SU-DHL-6 (cell line): ENCODE measurements at regions not wholly inside any gene's neighbourhood (a gene's known extent, or its start where the extent isn't known, plus 50 kb on each side); places are given as distances from the start of the nearest gene placed in this dataset.

Source experiments
- EZH2phosphoT487 ChIP-seq: fragments of 200-600 bp; sonication (generic), shearing (Covaris generic); conservative IDR thresholded peaks from 2 replicates; pipeline ENCODE4 v1.6.1; 2018; ENCODE audit warnings: mild to moderate bottlenecking, antibody characterized with exemption, low read length, moderate library complexity, mixed read lengths
- TF ChIP-seq, protein P1 (sequence below): fragments of 200-600 bp; sonication (generic); IDR thresholded peaks from one replicate; pipeline ENCODE4 v1.5.1; 2017; ENCODE audit warnings: antibody characterized with exemption, mild to moderate bottlenecking, low read length, moderate library complexity; ENCODE audit not compliant: insufficient read depth, poor library complexity, severe bottlenecking

GRCh38 chr2:150938527-150938926 lies 323.1 kb downstream of the RBM43 start:
- TF ChIP-seq, protein P1, sequence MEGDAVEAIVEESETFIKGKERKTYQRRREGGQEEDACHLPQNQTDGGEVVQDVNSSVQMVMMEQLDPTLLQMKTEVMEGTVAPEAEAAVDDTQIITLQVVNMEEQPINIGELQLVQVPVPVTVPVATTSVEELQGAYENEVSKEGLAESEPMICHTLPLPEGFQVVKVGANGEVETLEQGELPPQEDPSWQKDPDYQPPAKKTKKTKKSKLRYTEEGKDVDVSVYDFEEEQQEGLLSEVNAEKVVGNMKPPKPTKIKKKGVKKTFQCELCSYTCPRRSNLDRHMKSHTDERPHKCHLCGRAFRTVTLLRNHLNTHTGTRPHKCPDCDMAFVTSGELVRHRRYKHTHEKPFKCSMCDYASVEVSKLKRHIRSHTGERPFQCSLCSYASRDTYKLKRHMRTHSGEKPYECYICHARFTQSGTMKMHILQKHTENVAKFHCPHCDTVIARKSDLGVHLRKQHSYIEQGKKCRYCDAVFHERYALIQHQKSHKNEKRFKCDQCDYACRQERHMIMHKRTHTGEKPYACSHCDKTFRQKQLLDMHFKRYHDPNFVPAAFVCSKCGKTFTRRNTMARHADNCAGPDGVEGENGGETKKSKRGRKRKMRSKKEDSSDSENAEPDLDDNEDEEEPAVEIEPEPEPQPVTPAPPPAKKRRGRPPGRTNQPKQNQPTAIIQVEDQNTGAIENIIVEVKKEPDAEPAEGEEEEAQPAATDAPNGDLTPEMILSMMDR, result no peak
- TF ChIP-seq EZH2phosphoT487, result no peak
